Endothelial cell of umbilical vein (primary cell): ENCODE measurements at regions not wholly inside any gene's neighbourhood (a gene's known extent, or its start where the extent isn't known, plus 50 kb on each side); places are given as distances from the start of the nearest gene placed in this dataset.

Experiments used
- BruUV-seq: library from RNA; stranded (reverse); fragments of 400-500 nt; replicated peaks from 2 replicates; lab custom pipeline; 2021; lab: Mats Ljungman, UMichigan
- CTCF ChIA-PET: fragments of 300-600, 350-600 bp; sonication (Branson Sonifier 250); formaldehyde crosslinking; loops from one replicate; lab custom pipeline; 2021; ENCODE audit warnings: antibody characterized with exemption, inconsistent platforms; lab: Charles Lee
- POLR2A ChIA-PET: fragments of 300-600, 350-600 bp; sonication (Branson Sonifier 250); formaldehyde crosslinking; loops from one replicate; lab custom pipeline; 2021; ENCODE audit warnings: antibody characterized with exemption, inconsistent platforms; lab: Charles Lee
- DNase-seq: peaks from one replicate; pipeline ENCODE4 v3.0.0-alpha.2; 2011; ENCODE audit warnings: low read depth, low spot score
- FAIRE-seq: peaks from 2 replicates; lab custom pipeline; 2011; peaks lifted over from hg19 to GRCh38; lab: Jason Lieb, UNC
- H2AFZ ChIP-seq: 2 replicates; pipeline ENCODE4 v1.6.0; 2012; ENCODE audit warnings: low read depth, low read length, control low read depth, inconsistent platforms
- H3K27ac ChIP-seq: 2 replicates; pipeline ENCODE4 v1.5.1; 2011; ENCODE audit warnings: low read depth, mild to moderate bottlenecking, control low read depth, low read length, moderate library complexity; ENCODE audit not compliant: insufficient read depth
- H3K27me3 ChIP-seq, 2 experiments: 2 replicates each; pipeline versions ENCODE4 v1.6.0 to v1.6.1; 2011; ENCODE audit warnings: low read length in 2 of 2, mixed read lengths in 1 of 2; ENCODE audit not compliant: control insufficient read depth in 2 of 2, insufficient read depth in 2 of 2
- H3K36me3 ChIP-seq, 2 experiments: 2 replicates in 1 of 2; 3 replicates in 1 of 2; pipeline ENCODE4 v1.5.1; 2011; ENCODE audit warnings: low read length in 2 of 2, mild to moderate bottlenecking in 1 of 2, moderate library complexity in 1 of 2; ENCODE audit not compliant: control insufficient read depth in 2 of 2, insufficient read depth in 2 of 2; ENCODE audit errors: extremely low read depth in 1 of 2
- H3K4me1 ChIP-seq: 3 replicates; pipeline ENCODE4 v1.5.1; 2011; ENCODE audit warnings: mild to moderate bottlenecking, low read length; ENCODE audit not compliant: control insufficient read depth, insufficient read depth; ENCODE audit errors: extremely low read depth
- H3K4me2 ChIP-seq: 2 replicates; pipeline ENCODE4 v1.6.1; 2011; ENCODE audit warnings: low read length, control low read depth, mixed read lengths; ENCODE audit not compliant: insufficient read depth
- H3K4me3 ChIP-seq, 3 experiments: fragments of 200-600 bp in 1 of 3; sonication (generic), shearing (Covaris generic) in 1 of 3; replicated peaks in 1 of 3; 2 replicates each; pipeline ENCODE4 v1.5.1; 2011 to 2016; ENCODE audit warnings: control low read depth in 3 of 3, low read length in 3 of 3, mild to moderate bottlenecking in 2 of 3, inconsistent platforms in 1 of 3, low read depth in 1 of 3, moderate library complexity in 1 of 3; ENCODE audit not compliant: insufficient read depth in 1 of 3
- H3K79me2 ChIP-seq: 2 replicates; pipeline ENCODE4 v1.6.0; 2012; ENCODE audit warnings: low read length, inconsistent platforms; ENCODE audit not compliant: control insufficient read depth, insufficient read depth
- H3K9ac ChIP-seq: replicated peaks from 2 replicates; pipeline ENCODE3; 2011; ENCODE audit warnings: low read length, control low read depth; ENCODE audit not compliant: insufficient read depth; ENCODE audit errors: extremely low read depth
- H3K9me1 ChIP-seq: replicated peaks from 3 replicates; pipeline ENCODE4 v1.6.0; 2011; ENCODE audit warnings: mild to moderate bottlenecking, low read length; ENCODE audit not compliant: control insufficient read depth, insufficient read depth; ENCODE audit errors: extremely low read depth
- H3K9me3 ChIP-seq: replicated peaks from 2 replicates; pipeline ENCODE4 v1.5.1; 2012; ENCODE audit warnings: low read length, inconsistent platforms; ENCODE audit not compliant: control insufficient read depth, insufficient read depth
- H4K20me1 ChIP-seq: replicated peaks from 2 replicates; pipeline ENCODE3; 2011; ENCODE audit warnings: mild to moderate bottlenecking, low read length; ENCODE audit not compliant: control insufficient read depth, insufficient read depth; ENCODE audit errors: extremely low read depth
- CTCF ChIP-seq, 2 donors: IDR thresholded peaks; 1 replicate in 1 of 2; 2 replicates in 1 of 2; pipeline ENCODE4 v1.5.1; 2011; ENCODE audit warnings: low read length in 2 of 2, mild to moderate bottlenecking in 2 of 2, moderate library complexity in 2 of 2, control low read depth in 1 of 2, inconsistent platforms in 1 of 2, low read depth in 1 of 2; ENCODE audit not compliant: insufficient read depth in 1 of 2; ENCODE audit errors: extremely low read depth in 1 of 2
- EZH2 ChIP-seq: IDR thresholded peaks from 2 replicates; pipeline ENCODE4 v1.6.1; 2012; ENCODE audit warnings: borderline replicate concordance, low read depth, mild to moderate bottlenecking, moderate library complexity, low read length, inconsistent platforms; ENCODE audit not compliant: severe bottlenecking
- FOS ChIP-seq: IDR thresholded peaks from 2 replicates; pipeline ENCODE4 v1.6.1; 2011; ENCODE audit warnings: mild to moderate bottlenecking, low read length, moderate library complexity, borderline replicate concordance; ENCODE audit not compliant: insufficient read depth
- GATA2 ChIP-seq: IDR thresholded peaks from 2 replicates; pipeline ENCODE4 v1.7.0; 2011; ENCODE audit warnings: low read depth, mild to moderate bottlenecking, moderate library complexity, mixed read lengths, low read length; ENCODE audit not compliant: insufficient read length, insufficient read depth
- JUN ChIP-seq: IDR thresholded peaks from 2 replicates; pipeline ENCODE4 v1.6.1; 2011; ENCODE audit warnings: borderline replicate concordance, low read depth; ENCODE audit not compliant: insufficient read length, insufficient read depth
- MAX ChIP-seq: IDR thresholded peaks from 2 replicates; pipeline ENCODE4 v1.6.1; 2011; ENCODE audit not compliant: insufficient read depth, insufficient read length
- MYC ChIP-seq: IDR thresholded peaks from one replicate; pipeline ENCODE4 v1.6.1; 2011; ENCODE audit warnings: mild to moderate bottlenecking, low read depth, low read length
- POLR2A ChIP-seq: IDR thresholded peaks from 2 replicates; pipeline ENCODE4 v1.6.1; 2012; ENCODE audit warnings: low read depth, mild to moderate bottlenecking, control low read depth, low read length
- POLR2AphosphoS5 ChIP-seq: IDR thresholded peaks from 2 replicates; pipeline ENCODE4 v1.6.1; 2012; ENCODE audit warnings: low read depth, mild to moderate bottlenecking, control low read depth, low read length, moderate library complexity; ENCODE audit not compliant: insufficient read depth
- dilution Hi-C: fragments of 300-500 bp; cut with MboI; formaldehyde crosslinking; loops from one replicate; pipeline ENCODE4 v1.15.0; 2019; ENCODE audit warnings: low sequenced_read_pairs; ENCODE audit not compliant: extremely low pct_ligation_motif_present
- intact Hi-C: fragments of 100-400 bp; cut with micrococcal nuclease; formaldehyde crosslinking; loops from one replicate; pipeline ENCODE4 v1.10.0; 2022

- intact Hi-C loops, result no loop called here
- POLR2A ChIA-PET, result no interaction called here
- BruUV-seq, result no TSS peak
Observed at GRCh38 chr11:121703201-121703600, 250.4 kb upstream of the SORL1-AS1 start.

More at GRCh38 chr11:121703201-121703600, 250.4 kb upstream of the SORL1-AS1 start:
- H3K9me3 ChIP-seq, result no peaks in the 10 kb centered on the region
- H3K9me1 ChIP-seq, result no peaks in the 10 kb centered on the region
- H3K4me3 ChIP-seq, result no peak overlapping the region
- peaks cover 7 to 8% of the 10 kb centered on the region in 2 experiments for H3K27me3 ChIP-seq
- H3K4me2 ChIP-seq, result no peak overlapping the region
- TF ChIP-seq GATA2, result no peak
- TF ChIP-seq MAX, result no peak
- no peak for TF ChIP-seq JUN
- TF ChIP-seq MYC, result no peak
- no peak for TF ChIP-seq POLR2A
- TF ChIP-seq CTCF (IDR thresholded peaks at IDR 0.05; ENCODE audit: extremely low read depth in 1 of 2, insufficient read depth in 1 of 2, low read depth in 1 of 2, low read length in 2 of 2), result no peak
- TF ChIP-seq POLR2AphosphoS5, result no peak
- TF ChIP-seq FOS, result no peak
- no peak for TF ChIP-seq EZH2
- no peaks in the 10 kb centered on the region for H3K36me3 ChIP-seq
- FAIRE-seq (no peak), DNase-seq (no peak)
- no peaks in the 10 kb centered on the region for H3K79me2 ChIP-seq
- dilution Hi-C loops, result no loop called here
- H3K9ac ChIP-seq, result no peak overlapping the region
- no peak overlapping the region for H2AFZ ChIP-seq
- H3K4me1 ChIP-seq, result no peaks in the 10 kb centered on the region
- CTCF ChIA-PET, result no interaction called here
- no peak overlapping the region for H3K27ac ChIP-seq
- H4K20me1 ChIP-seq, result no peaks in the 10 kb centered on the region
